Gastrocnemius medialis (tissue), 4 donors: ENCODE measurements at regions not wholly inside any gene's neighbourhood (a gene's known extent, or its start where the extent isn't known, plus 50 kb on each side); places are given as distances from the start of the nearest gene placed in this dataset.

ENCODE experiments used
- ATAC-seq, 2 donors: fragments of 150-250 bp; one replicate each; pipeline ENCODE4 v1.9.1; 2016
- DNase-seq, 2 donors: peaks; one replicate each; pipeline ENCODE4 v3.0.0-alpha.2; 2019
- H3K27ac ChIP-seq, 4 donors: fragments of 200-600 bp; sonication (generic); 1 replicate in 1 of 4; 2 replicates in 3 of 4; pipeline ENCODE4 v1.5.1; 2016 to 2018; ENCODE audit warnings: mild to moderate bottlenecking in 2 of 4, moderate library complexity in 1 of 4
- H3K27me3 ChIP-seq, 3 donors: fragments of 200-600 bp; sonication (generic) in 2 of 3; 1 replicate in 1 of 3; 2 replicates in 2 of 3; pipeline versions ENCODE4 v1.5.1 to v1.6.0; 2016 to 2019; ENCODE audit warnings: mild to moderate bottlenecking in 1 of 3, moderate library complexity in 1 of 3
- H3K36me3 ChIP-seq, 2 donors: fragments of 200-600 bp; sonication (generic) in 1 of 2; one replicate each; pipeline ENCODE4 v1.5.1; 2017 to 2018
- H3K4me1 ChIP-seq, 2 donors: fragments of 200-600 bp; sonication (generic) in 1 of 2; one replicate each; pipeline ENCODE4 v1.5.1; 2016 to 2017; ENCODE audit warnings: mild to moderate bottlenecking in 2 of 2
- H3K4me3 ChIP-seq, 4 donors: fragments of 200-600 bp; sonication (generic) in 3 of 4; 1 replicate in 1 of 4; 2 replicates in 3 of 4; pipeline ENCODE4 v1.5.1; 2016 to 2019; ENCODE audit warnings: mild to moderate bottlenecking in 2 of 4
- H3K9me3 ChIP-seq, 3 donors: fragments of 200-600 bp; sonication (generic) in 2 of 3; 1 replicate in 1 of 3; 2 replicates in 2 of 3; pipeline ENCODE4 v1.5.1; 2016 to 2019
- POLR2A ChIP-seq, 2 donors: fragments of 450-650 bp; IDR thresholded peaks; one replicate each; pipeline ENCODE4 v1.6.1; 2017; ENCODE audit warnings: antibody characterized with exemption in 2 of 2, mild to moderate bottlenecking in 2 of 2, moderate library complexity in 2 of 2
- in situ Hi-C, 4 donors: fragments of 200-750 bp; cut with MboI; loops; one replicate each; pipeline versions ENCODE4 v1.15.0 to v1.8.0; 2017; ENCODE audit warnings: low sequenced_read_pairs in 4 of 4
- intact Hi-C: fragments of 100-400 bp; cut with DNase I; formaldehyde crosslinking; loops from one replicate; pipeline ENCODE4 v1.15.1; 2023; ENCODE audit warnings: low total_unique reads
- TF ChIP-seq, protein P1 (sequence below), 5 experiments: fragments of 450-650 bp in 3 of 5; fragments of 200-600 bp in 2 of 5; sonication (generic) in 2 of 5; IDR thresholded peaks in 4 of 5; conservative IDR thresholded peaks in 1 of 5; 1 replicate in 4 of 5; 2 replicates in 1 of 5; pipeline ENCODE4 v1.5.1; 2016 to 2019; ENCODE audit warnings: antibody characterized with exemption in 5 of 5, mild to moderate bottlenecking in 3 of 5, moderate library complexity in 3 of 5

DNA sequence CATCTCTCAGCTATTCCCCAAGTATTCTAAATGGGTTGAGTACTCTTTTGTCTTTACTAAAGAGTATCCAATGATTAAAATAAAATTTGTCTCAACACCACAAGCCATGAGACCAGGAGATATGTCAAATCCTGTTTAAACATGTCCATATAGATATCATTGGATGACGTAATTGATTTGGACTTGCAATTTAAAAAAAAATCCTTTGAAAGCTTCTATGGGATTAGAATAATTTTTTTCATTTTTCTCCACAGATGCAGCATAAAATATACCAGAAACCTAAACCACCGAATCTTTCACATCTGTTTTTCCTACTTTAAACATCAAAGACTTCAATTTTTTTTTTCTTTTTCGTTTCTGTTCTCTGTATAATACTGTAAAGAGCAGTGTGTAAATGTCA, 1022.3 kb downstream of the EPHA3 start:
- Histone ChIP-seq H3K4me1 (no peaks in the 10 kb centered on the region), H3K27ac (no peak overlapping the region), H3K27me3 (no peaks in the 10 kb centered on the region), H3K9me3 (no peaks in the 10 kb centered on the region), H3K36me3 (no peaks in the 10 kb centered on the region), H3K4me3 (no peak overlapping the region)
- intact Hi-C loops: no loop called here
- ATAC-seq (no peak), DNase-seq (no peak)
- no peak for TF ChIP-seq POLR2A (IDR thresholded peaks at IDR 0.05)
- TF ChIP-seq, protein P1, sequence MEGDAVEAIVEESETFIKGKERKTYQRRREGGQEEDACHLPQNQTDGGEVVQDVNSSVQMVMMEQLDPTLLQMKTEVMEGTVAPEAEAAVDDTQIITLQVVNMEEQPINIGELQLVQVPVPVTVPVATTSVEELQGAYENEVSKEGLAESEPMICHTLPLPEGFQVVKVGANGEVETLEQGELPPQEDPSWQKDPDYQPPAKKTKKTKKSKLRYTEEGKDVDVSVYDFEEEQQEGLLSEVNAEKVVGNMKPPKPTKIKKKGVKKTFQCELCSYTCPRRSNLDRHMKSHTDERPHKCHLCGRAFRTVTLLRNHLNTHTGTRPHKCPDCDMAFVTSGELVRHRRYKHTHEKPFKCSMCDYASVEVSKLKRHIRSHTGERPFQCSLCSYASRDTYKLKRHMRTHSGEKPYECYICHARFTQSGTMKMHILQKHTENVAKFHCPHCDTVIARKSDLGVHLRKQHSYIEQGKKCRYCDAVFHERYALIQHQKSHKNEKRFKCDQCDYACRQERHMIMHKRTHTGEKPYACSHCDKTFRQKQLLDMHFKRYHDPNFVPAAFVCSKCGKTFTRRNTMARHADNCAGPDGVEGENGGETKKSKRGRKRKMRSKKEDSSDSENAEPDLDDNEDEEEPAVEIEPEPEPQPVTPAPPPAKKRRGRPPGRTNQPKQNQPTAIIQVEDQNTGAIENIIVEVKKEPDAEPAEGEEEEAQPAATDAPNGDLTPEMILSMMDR (IDR thresholded peaks at IDR 0.05 in 4 of 5, conservative IDR thresholded peaks at IDR 0.05 in 1 of 5): no peak
- in situ Hi-C loops: no loop called here

DNA sequence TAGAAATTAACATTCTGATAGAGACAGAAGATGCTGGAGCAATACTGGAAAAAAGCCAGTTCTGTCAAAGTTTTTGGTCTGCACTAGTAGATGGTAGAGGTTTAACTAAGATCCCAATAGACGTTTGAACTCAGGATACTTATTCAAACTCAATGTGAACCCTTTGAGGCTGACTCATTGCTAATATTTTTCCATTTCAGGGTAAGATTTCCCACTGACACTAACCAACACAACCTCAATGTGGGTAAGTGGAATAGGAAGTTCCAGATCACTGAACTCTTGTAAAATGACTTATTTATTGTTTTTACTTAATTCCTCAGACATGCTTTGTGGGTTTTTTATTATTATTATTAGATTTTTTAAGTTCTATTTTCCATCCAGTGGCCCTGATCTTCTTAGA, 1024.8 kb downstream of the EPHA3 start:
- ATAC-seq: no peak
- no peak overlapping the region for H3K4me3 ChIP-seq
- no peak for TF ChIP-seq POLR2A (IDR thresholded peaks at IDR 0.05)
- TF ChIP-seq, protein P1 (IDR thresholded peaks at IDR 0.05 in 4 of 5, conservative IDR thresholded peaks at IDR 0.05 in 1 of 5): no peak
- no peaks in the 10 kb centered on the region for H3K9me3 ChIP-seq
- intact Hi-C loops: no loop called here
- DNase-seq: no peak
- H3K4me1 ChIP-seq: no peaks in the 10 kb centered on the region
- no peaks in the 10 kb centered on the region for H3K27me3 ChIP-seq
- no peaks in the 10 kb centered on the region for H3K36me3 ChIP-seq
- in situ Hi-C loops: no loop called here
- H3K27ac ChIP-seq: no peak overlapping the region

DNA sequence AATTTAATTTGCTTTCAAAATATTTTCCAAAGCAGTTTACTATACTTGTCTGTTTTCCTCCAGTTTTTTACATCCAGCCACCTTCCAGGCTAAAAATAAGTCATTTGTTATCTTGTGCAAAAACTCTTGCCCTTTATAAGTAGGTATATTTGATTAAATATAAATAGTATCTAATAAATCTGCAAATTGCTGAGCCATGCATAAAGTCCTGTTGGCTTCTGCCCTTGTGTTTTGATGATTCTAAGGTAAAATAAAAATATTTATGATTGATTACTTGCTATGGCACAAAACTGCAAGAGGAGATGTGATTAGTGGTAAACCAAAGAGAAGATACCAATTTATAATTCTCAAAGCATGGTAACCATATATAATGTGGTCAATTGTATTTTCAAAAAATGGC, 1026.7 kb downstream of the EPHA3 start:
- Histone ChIP-seq H3K27me3 (no peaks in the 10 kb centered on the region), H3K9me3 (no peaks in the 10 kb centered on the region), H3K4me1 (no peaks in the 10 kb centered on the region), H3K4me3 (no peak overlapping the region), H3K27ac (no peak overlapping the region), H3K36me3 (no peaks in the 10 kb centered on the region)
- intact Hi-C loops (no loop called here), in situ Hi-C loops (no loop called here)
- TF ChIP-seq, protein P1 (IDR thresholded peaks at IDR 0.05 in 4 of 5, conservative IDR thresholded peaks at IDR 0.05 in 1 of 5): no peak
- TF ChIP-seq POLR2A (IDR thresholded peaks at IDR 0.05): no peak
- no peak for DNase-seq
- no peak for ATAC-seq

DNA sequence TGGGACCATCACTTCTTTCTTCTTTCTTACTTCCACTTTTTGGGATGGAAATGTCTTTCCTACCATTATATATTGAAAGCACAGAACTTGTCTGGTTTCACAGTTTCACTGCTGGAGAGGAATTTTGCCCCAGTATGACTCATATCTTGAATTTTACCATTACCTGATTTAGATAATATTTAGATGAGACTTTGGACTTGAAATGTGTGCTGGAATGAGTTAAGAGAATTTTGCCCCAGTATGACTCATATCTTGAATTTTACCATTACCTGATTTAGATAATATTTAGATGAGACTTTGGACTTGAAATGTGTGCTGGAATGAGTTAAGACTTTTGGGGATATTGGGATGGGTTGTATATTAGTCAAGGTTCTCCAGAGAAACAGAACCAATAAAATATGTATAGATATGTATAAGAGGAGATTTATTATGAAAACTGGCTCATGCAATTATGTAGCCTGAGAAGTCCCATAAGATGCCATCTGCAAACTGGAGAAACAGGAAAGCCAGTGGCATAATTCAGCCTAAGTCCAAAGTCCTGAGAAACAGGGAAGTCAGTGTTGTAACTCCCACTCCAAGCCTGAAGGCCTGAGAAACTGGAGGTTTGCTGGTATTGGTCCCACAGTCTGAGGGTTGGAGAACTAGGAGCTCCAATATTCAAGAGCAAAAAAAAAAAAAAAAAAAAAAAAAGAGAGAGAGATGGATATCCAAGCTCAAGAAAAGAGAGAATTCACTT, 1029.2 kb downstream of the EPHA3 start:
- TF ChIP-seq POLR2A (IDR thresholded peaks at IDR 0.05): no peak
- TF ChIP-seq, protein P1 (IDR thresholded peaks at IDR 0.05 in 4 of 5, conservative IDR thresholded peaks at IDR 0.05 in 1 of 5): no peak
- H3K36me3 ChIP-seq: no peaks in the 10 kb centered on the region
- no peaks in the 10 kb centered on the region for H3K9me3 ChIP-seq
- DNase-seq: no peak
- H3K4me3 ChIP-seq: no peak overlapping the region
- no peak for ATAC-seq
- no peak overlapping the region for H3K27ac ChIP-seq
- in situ Hi-C loops (no loop called here), intact Hi-C loops (no loop called here)
- H3K27me3 ChIP-seq: no peaks in the 10 kb centered on the region
- H3K4me1 ChIP-seq: no peaks in the 10 kb centered on the region
